CD14-positive monocyte (primary cell): ENCODE measurements at regions not wholly inside any gene's neighbourhood (a gene's known extent, or its start where the extent isn't known, plus 50 kb on each side); places are given as distances from the start of the nearest gene placed in this dataset.

Source experiments
- DNase-seq, 3 donors: peaks; one replicate each; pipeline ENCODE4 v3.0.0-alpha.2; 2011 to 2022
- H2AFZ ChIP-seq: 2 replicates; pipeline ENCODE4 v1.6.0; 2012; ENCODE audit warnings: mild to moderate bottlenecking, low read depth, low read length, inconsistent platforms; ENCODE audit not compliant: insufficient read depth, poor library complexity, severe bottlenecking
- H3K27ac ChIP-seq, 2 donors: 1 replicate in 1 of 2; 2 replicates in 1 of 2; pipeline ENCODE4 v1.5.1; 2012 to 2013; ENCODE audit warnings: low read length in 2 of 2, control low read depth in 1 of 2, inconsistent platforms in 1 of 2, low read depth in 1 of 2, mild to moderate bottlenecking in 1 of 2
- H3K27me3 ChIP-seq, 2 donors: one replicate each; pipeline versions ENCODE4 v1.6.0 to v1.6.1; 2011 to 2013; ENCODE audit warnings: low read length in 2 of 2; ENCODE audit not compliant: control insufficient read depth in 2 of 2, insufficient read depth in 2 of 2
- H3K36me3 ChIP-seq, 2 donors: replicated peaks in 1 of 2; 1 replicate in 1 of 2; 2 replicates in 1 of 2; pipeline versions ENCODE4 v1.5.1 to v1.6.1; 2012 to 2013; ENCODE audit warnings: low read length in 2 of 2, control low read depth in 1 of 2, inconsistent platforms in 1 of 2, mild to moderate bottlenecking in 1 of 2; ENCODE audit not compliant: insufficient read depth in 2 of 2, control insufficient read depth in 1 of 2
- H3K4me1 ChIP-seq, 2 donors: 1 replicate in 1 of 2; 2 replicates in 1 of 2; pipeline versions ENCODE4 v1.5.1 to v1.6.1; 2012 to 2013; ENCODE audit warnings: low read length in 2 of 2, control low read depth in 1 of 2, inconsistent platforms in 1 of 2, mild to moderate bottlenecking in 1 of 2, moderate library complexity in 1 of 2; ENCODE audit not compliant: insufficient read depth in 2 of 2, control insufficient read depth in 1 of 2
- H3K4me2 ChIP-seq: replicated peaks from 2 replicates; pipeline ENCODE3; 2012; ENCODE audit warnings: low read length, moderate library complexity, mild to moderate bottlenecking; ENCODE audit not compliant: poor library complexity, severe bottlenecking; ENCODE audit errors: extremely low read depth
- H3K4me3 ChIP-seq, 3 experiments: fragments of 200-600 bp in 1 of 3; sonication (generic) in 1 of 3; replicated peaks in 1 of 3; 1 replicate in 2 of 3; 2 replicates in 1 of 3; pipeline ENCODE4 v1.5.1; 2011 to 2013; ENCODE audit warnings: low read length in 3 of 3, mild to moderate bottlenecking in 3 of 3, control low read depth in 2 of 3, low read depth in 2 of 3, inconsistent platforms in 1 of 3, moderate library complexity in 1 of 3
- H3K79me2 ChIP-seq: 2 replicates; pipeline ENCODE4 v1.6.0; 2012; ENCODE audit warnings: mild to moderate bottlenecking, control low read depth, inconsistent platforms, low read length, moderate library complexity; ENCODE audit not compliant: insufficient read depth
- H3K9ac ChIP-seq: 2 replicates; pipeline ENCODE4 v1.6.0; 2017; ENCODE audit warnings: low read length, mild to moderate bottlenecking; ENCODE audit not compliant: insufficient read depth, poor library complexity, severe bottlenecking
- H3K9me3 ChIP-seq, 2 donors: replicated peaks in 1 of 2; 1 replicate in 1 of 2; 2 replicates in 1 of 2; pipeline versions ENCODE4 v1.5.1 to v1.6.1; 2012 to 2013; ENCODE audit warnings: low read length in 2 of 2, control low read depth in 1 of 2; ENCODE audit not compliant: control insufficient read depth in 1 of 2, insufficient read depth in 1 of 2
- H4K20me1 ChIP-seq: 2 replicates; pipeline ENCODE4 v1.6.0; 2012; ENCODE audit warnings: mild to moderate bottlenecking, low read length, control low read depth, moderate library complexity; ENCODE audit not compliant: insufficient read depth
- H3K27ac Mint-ChIP-seq, 7 donors: one replicate each; pipeline ENCODE4 v1.8.0; 2020; ENCODE audit warnings: mild to moderate bottlenecking in 7 of 7, mixed read lengths in 7 of 7, moderate library complexity in 6 of 7, inconsistent platforms in 2 of 7
- H3K27me3 Mint-ChIP-seq, 3 donors: one replicate each; pipeline ENCODE4 v1.8.0; 2021 to 2022; ENCODE audit warnings: low read depth in 3 of 3, mild to moderate bottlenecking in 3 of 3, mixed read lengths in 3 of 3, moderate library complexity in 3 of 3, inconsistent platforms in 1 of 3
- H3K36me3 Mint-ChIP-seq, 2 donors: one replicate each; pipeline ENCODE4 v1.8.0; 2020; ENCODE audit warnings: mixed read lengths in 2 of 2, inconsistent platforms in 1 of 2, mild to moderate bottlenecking in 1 of 2
- H3K4me1 Mint-ChIP-seq: one replicate; pipeline ENCODE4 v1.8.0; 2020; ENCODE audit warnings: mild to moderate bottlenecking, mixed read lengths
- H3K4me3 Mint-ChIP-seq, 2 donors: one replicate each; pipeline ENCODE4 v1.8.0; 2020; ENCODE audit warnings: mild to moderate bottlenecking in 2 of 2, mixed read lengths in 2 of 2, moderate library complexity in 1 of 2
- H3K9me3 Mint-ChIP-seq, 7 donors: one replicate each; pipeline ENCODE4 v1.8.0; 2020 to 2022; ENCODE audit warnings: mixed read lengths in 7 of 7, mild to moderate bottlenecking in 6 of 7, moderate library complexity in 6 of 7, inconsistent platforms in 2 of 7
- CTCF ChIP-seq: fragments of 200-600 bp; IDR thresholded peaks from one replicate; pipeline ENCODE4 v1.8.0; 2022; ENCODE audit warnings: antibody characterized with exemption, mild to moderate bottlenecking
- WGBS: methylation state at CpG from one replicate; pipeline ENCODE4 v1.1.5; 2013; ENCODE audit warnings: missing lambda C conversion rate; ENCODE audit not compliant: insufficient coverage; 5-methylcytosine and 5-hydroxymethylcytosine counted together
- intact Hi-C, 2 donors: fragments of 100-400 bp; cut with micrococcal nuclease; formaldehyde crosslinking; loops; one replicate each; pipeline versions ENCODE4 v1.15.0 to v1.15.1; 2023

- Histone ChIP-seq H3K4me2 (no peak overlapping the region), H3K4me3 (no peak overlapping the region), H3K79me2 (no peaks in the 10 kb centered on the region), H2AFZ (no peak overlapping the region), H3K9me3 (peaks cover 0 to 7% of the 10 kb centered on the region in 2 donors), H3K4me1 (no peaks in the 10 kb centered on the region), H3K36me3 (no peaks in the 10 kb centered on the region), H3K27me3 (no peaks in the 10 kb centered on the region), H4K20me1 (no peaks in the 10 kb centered on the region), H3K27ac (no peak overlapping the region), H3K9ac (no peak overlapping the region)
- TF ChIP-seq CTCF = no peak
- Mint-ChIP-seq H3K4me1 (peaks cover 6% of the 10 kb centered on the region), H3K27me3 (peaks cover 2 to 9% (median 7%) of the 10 kb centered on the region in 3 donors), H3K9me3 (peaks cover 1 to 12% (median 4%) of the 10 kb centered on the region in 7 donors), H3K27ac (no peak overlapping the region), H3K36me3 (no peaks in the 10 kb centered on the region), H3K4me3 (no peak overlapping the region)
- WGBS = no CpG with 5 or more reads among the region's 4 CpGs
- no peak for DNase-seq
- intact Hi-C loops = no loop called here
These were observed 81.5 kb upstream of the SORBS2 start for GRCh38 chr4:185893500-185893899.

GRCh38 chr4:185894481-185894880 is 82.5 kb upstream of the SORBS2 start:
- Histone ChIP-seq H3K79me2 (no peaks in the 10 kb centered on the region), H3K36me3 (no peaks in the 10 kb centered on the region), H3K27ac (no peak overlapping the region), H3K4me3 (no peak overlapping the region), H3K27me3 (no peaks in the 10 kb centered on the region), H3K9me3 (peaks cover 0 to 3% of the 10 kb centered on the region in 2 donors), H3K4me2 (no peak overlapping the region), H3K4me1 (no peaks in the 10 kb centered on the region), H3K9ac (no peak overlapping the region), H4K20me1 (no peaks in the 10 kb centered on the region), H2AFZ (no peak overlapping the region)
- Mint-ChIP-seq H3K36me3 (no peaks in the 10 kb centered on the region), H3K27me3 (peaks cover under 1 to 10% (median 6%) of the 10 kb centered on the region in 3 donors), H3K4me1 (peaks cover 6% of the 10 kb centered on the region), H3K4me3 (no peak overlapping the region), H3K27ac (no peak overlapping the region), H3K9me3 (peaks cover 0 to 8% (median 2%) of the 10 kb centered on the region in 7 donors)
- TF ChIP-seq CTCF = no peak
- WGBS = 89% methylated on average over 4 of the region's 4 CpGs
- no peak for DNase-seq
- intact Hi-C loops = no loop called here
